DMS153 (cell line): ENCODE measurements at regions not wholly inside any gene's neighbourhood (a gene's known extent, or its start where the extent isn't known, plus 50 kb on each side); places are given as distances from the start of the nearest gene placed in this dataset.

ENCODE experiments used
- DNase-seq: peaks from one replicate; lab custom pipeline; 2025; lab: John Stamatoyannopoulos, UW

DNA sequence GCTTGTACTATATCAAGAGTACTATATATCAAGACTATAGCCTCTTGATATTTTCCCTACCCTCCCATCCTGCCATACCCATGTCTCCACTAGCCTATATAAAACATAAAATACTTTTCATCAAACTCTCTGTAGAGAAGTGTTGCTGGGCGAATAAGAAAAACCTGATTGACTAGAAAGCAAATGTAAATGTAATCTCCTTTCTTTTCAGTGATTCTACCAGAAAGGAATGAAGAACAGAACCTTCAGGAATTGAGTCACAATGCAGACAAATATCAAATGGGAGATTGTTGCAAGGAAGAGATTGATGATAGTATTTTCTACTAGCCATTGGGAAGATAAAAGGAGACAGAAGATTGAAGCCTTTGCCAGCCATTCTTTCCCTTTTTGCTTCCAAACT, 89.2 kb downstream of the KCNRG start:
- DNase-seq, result no peak

DNA sequence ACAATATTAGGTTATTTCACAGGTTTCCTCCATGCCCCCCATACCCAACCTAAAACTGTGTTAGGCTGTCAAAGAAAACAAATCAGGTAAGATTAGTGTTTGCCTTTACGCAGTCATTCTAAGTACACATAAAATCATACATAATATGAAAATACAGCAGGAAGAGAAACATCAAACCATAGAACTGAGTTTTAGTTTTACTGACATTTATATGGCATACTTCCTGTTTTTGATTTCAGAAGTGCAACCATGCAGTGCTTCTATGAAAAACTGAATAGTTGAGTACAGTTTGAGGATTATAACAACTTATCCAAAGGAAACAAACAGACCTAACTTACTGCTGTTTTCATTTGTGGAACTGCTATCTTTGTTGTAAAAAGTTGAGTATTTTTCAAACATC, 91.3 kb downstream of the KCNRG start:
- no peak for DNase-seq

DNA sequence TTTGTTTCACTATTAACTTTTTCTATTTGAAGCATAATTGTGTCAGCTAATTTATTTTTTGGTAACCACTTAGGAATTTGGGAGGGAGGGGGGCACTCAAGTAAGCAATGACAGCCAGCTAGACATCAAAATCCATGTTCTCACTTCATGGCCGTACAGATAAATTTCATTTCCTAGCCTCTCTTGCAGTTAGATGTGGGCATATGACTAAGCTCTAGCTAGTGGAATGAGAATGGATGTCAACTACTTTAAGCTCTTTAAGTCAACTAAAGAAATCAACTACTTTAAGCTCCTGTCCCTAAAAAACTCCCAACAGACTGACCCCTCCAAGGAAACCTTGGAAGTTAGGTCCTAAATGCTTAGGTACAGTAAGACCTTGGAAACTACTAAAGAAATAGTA, 92.0 kb downstream of the KCNRG start:
- DNase-seq, result no peak

DNA sequence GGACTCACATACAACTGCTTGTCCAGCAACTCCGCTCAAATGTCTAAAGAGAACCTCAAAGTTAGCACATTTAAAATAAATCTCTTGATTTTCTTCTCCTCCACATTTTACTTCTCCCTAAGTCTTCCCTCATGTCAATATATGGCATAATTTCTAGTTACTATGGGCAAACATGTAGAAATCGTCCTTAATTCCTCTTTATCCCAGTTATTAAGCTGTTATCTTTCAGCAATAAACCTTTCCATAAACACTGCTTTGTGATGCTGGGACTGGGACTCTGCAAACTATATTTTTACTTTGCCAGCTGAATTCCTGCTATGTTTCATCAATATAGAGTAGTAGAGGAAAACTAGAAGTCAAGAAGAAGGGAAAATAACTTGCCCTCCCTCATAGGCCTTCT, 99.7 kb downstream of the KCNRG start:
- DNase-seq, result no peak

DNA sequence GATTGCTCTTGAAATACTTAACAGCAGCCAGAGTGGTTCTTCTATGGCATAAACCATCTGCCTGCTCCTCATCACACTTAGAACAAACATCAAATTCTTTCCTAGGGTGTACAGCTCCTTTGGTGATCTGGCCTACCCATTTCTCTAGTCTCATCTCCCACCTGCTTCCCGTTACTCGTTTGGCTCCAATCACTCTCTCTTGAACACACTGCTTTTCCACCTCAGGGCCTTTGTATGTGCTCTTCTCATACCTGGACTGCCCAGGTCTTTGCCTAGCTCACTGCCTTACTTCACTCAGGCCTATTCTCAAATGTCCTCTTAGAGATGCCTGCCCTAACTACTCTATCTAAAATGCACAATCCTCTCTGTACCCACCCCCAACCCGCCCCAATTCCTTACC, 100.5 kb downstream of the KCNRG start:
- no peak for DNase-seq

DNA sequence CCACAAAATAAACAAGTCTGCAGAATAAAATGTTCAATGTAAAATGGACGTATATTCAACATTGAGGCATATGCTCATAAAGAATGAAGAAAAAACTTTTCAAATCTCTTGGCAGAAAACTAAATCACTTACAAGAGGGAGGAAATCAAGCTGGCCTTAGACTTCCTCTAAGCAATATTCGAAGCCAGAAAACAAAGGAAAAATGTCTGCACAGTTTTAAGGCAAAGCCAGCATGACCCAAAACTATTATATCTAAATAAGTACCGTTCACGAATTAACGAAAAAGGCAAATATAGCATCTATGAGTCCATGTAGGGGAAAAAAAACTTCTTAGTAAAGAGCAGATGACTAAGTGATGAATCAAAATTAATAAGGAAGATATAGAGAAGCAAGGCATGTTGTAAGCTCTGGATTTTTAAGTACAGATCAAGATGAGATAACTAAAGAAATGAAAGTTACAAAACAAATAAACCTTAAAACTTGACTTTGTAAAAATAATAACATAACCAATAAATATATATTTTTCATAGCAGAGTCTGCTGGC, 101.3 kb downstream of the KCNRG start:
- no peak for DNase-seq

DNA sequence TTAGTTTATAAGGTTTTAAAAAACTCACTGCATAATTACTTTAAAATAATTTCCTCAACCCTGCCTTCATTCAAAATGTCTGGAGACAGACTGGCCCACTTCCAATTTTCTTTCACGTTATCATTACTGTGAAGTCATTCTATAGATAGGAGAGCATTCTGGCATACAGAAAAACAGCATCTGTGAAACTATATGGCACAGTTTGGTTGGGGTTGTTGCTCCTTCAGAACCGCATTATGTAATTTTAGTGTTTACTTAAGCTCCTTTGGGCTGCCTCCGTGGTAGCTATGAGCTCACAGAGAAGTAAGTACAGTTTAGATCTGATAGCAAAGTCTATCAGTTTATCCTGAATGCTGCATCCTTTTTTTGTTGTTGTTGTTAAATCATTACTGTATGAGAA, 104.3 kb downstream of the KCNRG start:
- no peak for DNase-seq

DNA sequence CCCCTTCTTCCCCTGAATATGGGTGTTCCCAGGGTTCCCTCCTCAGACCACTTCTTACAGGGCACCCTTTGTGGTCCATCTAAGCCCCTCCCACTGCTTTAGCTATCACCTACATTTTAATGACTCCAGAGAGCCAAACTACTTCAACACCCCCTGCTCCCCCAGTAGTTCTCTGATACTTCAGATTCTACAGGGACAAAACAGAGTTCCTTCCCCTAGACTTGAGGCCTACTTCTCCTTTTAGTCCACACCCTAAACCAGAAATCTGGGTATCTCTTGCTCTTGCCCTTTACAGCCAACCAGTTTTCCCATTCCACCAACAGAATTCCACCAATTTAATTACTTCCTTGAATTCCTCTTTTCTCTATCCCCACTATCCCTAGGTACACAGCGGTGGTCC, 107.2 kb downstream of the KCNRG start:
- no peak for DNase-seq

DNA sequence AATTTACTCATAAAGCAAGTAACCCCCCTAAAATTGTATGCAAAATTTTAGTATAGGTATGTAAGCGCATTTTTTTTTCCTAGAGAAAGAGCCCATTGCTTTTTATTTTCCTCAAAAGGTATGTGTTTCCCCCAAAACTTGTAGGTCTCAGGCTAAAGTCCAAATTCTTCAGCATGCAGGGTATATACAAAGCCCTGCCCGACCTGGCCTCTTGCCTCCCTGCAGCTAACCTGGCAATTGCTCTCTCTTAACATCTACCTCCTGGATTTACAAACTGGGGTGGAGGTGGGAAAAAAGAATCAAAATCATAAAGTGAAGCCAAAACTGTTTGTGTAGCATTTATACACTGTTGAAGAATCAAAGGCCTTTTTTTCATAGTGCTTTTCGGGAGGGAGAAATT, 107.8 kb downstream of the KCNRG start:
- no peak for DNase-seq

DNA sequence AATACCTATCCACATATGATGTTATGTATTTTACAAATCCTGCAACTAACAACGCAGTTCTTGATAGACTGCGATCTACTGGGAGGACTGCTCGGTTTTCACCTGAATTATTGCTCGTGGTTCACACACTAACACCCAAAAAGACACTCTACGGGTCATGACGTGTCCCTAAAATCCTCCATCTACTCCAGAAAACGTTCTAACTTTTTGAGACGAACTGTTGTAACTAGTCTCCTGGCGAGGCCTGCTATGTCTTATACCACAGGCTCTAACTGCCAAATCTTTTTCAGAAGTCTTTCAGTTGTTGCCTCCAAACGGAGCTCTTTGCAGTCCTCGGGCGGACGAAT, 108.2 kb downstream of the KCNRG start:
- no peak for DNase-seq

DNA sequence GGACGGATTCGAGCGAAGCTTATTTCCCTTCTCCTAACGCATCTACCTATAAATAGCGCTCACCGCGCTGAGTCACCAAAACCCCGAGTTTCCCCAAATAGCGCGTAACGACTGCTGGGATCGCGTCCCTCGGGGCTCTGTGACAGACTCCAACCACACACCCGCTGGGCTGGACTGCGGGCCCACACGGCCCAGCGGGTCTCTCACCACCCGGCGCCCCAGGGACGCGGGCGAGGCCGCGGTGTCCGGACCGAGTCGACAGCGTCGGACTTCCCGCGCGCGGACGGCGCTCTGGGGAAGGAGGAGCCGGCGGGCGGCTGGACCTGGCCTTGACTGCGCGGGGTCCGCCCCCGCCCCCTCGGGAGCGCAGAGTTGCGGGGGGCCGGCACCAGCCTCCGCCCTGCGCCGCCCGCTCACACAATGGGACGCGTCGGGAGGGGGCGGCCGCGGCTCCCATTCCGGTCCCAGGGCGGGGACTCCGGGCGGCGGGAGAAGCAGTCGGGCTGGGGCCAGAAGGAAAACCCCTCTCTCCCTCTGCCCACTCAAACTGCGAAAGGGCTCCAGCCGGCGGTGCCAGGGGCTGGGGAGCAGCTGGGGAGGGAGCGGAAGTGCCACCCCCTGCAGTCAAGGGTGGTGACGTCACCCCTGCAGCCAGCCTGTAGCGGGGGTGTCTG, 108.8 kb downstream of the KCNRG start:
- DNase-seq, result peak; percentile 95

DNA sequence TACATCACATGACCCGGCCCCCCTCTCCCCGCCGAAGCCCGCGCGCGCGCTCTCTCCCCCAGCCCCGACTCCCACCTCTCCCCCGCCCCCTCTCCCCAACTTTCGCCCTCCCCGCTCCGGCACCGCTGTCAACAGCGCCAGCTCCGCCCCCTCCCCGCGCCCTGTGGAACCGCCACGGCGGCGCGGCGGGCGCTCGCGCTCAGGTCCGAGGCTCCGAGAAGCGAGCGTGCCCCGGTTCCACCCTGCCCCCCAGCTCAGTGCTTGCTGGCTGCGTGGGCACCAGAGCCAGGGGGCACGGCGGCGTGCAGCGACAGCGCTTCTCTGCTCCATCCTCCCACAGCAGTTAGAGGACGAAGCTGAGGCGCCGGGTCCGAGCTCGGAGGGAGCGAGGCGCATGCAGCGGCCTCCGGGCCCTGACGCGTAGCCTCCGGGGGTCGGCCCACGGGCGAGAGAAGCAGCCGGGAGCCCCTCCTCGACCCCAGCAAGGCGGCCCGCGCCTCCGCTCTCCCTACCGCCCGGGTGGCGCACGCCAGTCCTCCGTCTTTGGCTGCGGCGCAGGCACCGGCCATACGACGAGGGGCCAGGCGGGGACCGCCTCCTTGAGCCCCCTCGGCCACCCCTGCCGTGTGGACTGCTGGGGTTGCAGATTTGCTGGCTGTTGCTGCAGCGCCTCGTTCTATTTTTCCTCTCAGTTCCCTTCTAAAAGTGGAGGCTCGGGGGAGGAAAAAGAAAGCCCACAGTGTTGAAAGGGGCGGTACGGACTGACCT, 109.5 kb downstream of the KCNRG start:
- DNase-seq, result peak; percentile 50

DNA sequence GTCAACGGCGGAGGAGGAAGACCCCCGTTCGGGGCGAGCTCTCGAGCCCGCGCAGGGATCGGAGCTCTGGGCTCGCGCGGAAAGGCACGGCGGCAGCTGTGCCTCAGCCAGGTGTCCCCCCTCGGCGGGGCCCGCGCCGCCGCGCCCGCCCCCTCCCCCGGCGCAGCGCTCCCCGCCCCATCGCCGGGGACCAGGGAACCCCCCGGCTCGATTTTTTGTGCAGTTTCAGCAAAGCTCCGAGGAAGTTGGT, 110.0 kb downstream of the KCNRG start:
- no peak for DNase-seq

DNA sequence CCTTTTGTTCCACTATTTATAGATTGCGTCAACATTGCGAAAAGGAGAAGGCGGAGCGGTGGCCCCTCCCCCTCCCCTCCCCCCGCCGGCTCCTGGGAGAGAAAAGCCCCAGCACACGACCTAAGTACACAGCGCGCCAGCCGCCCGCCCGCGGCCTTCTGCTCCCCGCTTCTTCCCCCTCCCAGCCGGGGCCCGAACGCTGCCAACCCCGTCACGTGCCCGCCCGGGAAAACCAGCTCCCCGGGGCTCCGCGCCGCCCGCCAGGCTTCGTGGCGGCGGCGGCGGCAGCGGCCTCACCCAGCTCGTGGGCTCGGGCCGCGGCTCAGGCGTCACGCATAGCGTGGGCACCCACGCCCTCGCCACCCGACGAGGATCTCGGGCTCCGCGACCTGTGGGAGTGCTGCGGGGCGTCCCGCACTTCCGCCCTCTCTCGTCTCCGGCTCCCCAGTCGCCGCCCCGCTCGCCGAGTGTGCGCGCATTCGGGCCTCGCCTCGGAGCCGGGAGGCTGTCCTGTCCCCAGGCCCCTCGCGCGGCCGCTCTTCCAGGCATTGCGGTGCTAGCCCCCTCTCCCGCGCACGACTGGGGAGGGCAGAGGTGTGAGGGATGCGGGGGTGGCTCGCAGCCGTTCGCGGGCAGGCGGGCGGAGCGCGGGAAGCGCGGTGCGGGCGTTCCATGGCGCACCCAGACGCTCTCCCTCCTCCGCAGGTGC, 110.5 kb downstream of the KCNRG start:
- peak; percentile 91 for DNase-seq

DNA sequence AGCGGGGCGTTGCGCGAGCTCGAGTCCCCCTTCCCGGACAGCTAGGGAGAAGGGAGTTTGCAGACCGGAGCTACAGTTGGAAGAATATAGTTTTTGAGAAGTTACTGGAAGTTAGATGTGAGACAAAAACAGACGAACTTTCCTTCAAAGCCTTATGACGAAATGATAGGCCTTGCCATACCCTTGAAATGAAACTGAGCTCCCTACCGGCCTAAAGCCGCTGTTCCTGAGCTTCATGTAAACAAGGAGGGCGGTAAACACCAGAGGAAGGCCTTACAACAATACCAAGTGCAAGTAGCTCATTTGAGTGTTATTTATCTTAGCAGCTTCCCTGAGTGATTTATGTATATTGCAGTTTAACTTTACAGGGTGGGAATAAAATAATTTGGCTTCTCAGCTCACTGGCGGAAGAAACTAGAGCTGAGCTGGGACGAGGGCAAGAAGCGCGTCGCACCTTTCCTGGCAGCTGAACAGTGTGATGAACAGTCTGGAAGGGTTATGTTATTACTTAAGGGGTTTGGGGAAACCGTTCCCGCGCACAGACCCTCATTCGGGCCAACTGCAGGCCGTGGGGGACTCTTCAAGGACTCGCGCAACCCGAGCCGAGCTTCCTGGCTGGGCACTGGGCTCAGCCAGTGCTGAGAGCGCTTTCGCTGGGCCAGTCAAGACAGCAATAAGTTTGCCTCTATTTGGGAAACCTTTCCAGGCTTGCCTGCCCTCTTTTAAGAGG, 111.2 kb downstream of the KCNRG start:
- peak; percentile 18 for DNase-seq

DNA sequence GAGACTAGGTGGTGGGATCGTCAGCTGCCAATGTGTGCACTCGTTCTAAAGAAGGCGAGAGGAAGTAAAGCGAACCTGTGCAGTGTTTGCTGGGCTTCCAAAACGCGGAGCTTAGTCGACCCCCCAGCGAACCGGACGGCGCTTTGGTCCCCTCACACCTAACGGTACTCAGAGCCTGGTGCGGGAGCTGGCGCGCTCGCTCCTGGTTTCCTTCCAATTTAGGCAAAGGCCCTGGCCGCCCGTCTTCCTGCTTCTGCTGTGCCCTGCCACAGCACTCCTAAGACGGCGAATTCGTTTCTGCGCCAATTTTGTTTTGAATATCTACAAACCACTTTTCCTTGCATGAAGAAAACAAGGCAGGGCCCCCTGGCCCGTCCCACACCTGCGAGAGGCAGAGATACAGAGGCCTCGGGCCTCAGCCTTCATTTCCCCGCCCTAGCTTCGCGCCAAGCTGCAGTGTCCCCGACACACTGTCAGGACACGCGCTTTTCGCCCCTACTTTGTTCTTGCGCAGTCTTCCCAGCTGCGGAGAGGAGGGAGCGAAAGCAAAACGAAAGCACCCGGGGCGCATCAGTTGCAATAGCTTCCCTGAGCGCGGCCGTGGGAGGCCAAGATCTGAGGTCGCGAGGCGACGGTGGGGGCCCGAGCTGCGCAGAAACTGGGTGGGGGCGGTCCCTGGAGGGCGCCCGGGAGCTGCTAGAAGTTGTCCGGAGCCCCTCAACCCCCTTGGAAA, 111.9 kb downstream of the KCNRG start:
- DNase-seq, result no peak

DNA sequence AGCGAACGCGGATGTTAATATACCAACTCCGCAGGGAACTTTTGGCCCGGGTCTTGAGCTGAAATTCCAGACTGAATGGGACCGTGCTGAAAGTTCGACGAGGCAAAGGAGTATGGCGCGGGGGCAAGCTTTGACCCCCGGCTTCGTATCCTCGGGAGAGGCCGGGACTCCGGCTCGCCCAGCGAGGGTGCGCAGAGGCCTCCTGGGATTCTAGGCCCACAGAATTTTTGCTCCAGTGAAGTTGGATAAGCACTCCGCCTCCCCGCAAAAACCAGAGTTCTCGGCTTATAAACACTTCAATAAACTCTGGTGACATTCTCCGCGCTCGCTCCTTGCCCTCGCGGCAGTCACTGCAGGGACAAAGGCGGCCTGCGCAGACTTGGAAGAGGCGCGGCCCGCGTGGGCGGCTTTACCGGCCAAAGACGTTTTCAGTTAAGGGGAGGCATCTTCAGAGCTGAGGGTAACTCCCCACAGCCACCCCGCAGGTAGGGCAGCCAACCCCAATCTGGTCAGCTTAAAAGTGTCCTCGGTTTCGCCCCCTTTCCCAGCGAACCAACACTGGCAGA, 112.6 kb downstream of the KCNRG start:
- DNase-seq, result no peak

DNA sequence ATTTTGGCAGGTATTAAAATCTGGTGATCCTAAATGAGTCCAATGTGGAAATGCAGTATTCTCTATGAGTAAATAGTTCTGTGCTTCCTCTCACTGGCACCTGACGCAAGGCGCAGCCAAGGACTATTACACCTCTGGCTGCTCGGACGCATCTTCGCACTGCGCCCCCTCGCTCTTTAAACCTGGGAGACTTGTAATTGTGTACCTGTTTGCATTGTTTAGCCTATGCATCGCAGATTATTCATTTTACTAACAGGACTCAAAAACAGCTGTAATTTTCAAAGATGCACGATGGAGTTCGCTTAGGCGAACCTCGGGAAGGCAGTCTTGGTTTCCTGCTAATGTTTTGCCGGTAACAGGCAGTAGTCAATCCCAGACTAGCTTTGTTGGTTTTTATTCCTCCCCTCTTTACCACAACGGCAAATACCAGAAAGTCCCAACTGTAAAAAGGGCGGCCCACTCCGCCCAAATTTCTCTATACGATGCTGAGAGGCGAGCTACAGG, 113.2 kb downstream of the KCNRG start:
- no peak for DNase-seq

DNA sequence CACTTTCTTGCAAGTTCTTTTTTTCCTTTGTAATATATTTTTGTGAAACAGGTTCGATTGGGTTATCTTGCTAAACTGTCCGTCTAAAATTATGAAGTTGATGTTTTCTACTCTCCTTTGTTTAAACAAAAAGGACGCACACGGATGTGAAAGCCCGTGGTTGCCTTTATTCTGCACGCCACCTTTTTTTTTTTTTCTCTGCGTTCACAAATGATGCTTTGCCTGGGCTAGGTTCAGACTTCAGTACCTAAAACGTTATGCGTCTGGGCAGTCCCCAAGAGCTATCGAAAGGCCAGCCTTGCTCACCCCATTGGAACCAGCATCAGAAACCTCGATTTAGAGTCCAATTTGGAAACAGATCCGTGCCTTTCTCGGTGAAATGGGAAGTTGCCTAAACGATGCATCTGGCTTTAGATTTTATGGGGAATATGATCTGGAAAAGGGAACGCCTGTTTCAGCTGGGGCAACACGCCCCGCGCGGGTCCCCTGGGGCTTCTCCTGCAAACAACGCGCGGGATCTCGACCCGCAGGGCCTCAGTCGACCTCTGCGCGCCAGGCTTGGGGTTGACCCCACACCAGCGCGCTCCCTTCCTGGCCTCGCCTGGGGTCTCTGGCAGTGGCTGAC, 113.9 kb downstream of the KCNRG start:
- no peak for DNase-seq

DNA sequence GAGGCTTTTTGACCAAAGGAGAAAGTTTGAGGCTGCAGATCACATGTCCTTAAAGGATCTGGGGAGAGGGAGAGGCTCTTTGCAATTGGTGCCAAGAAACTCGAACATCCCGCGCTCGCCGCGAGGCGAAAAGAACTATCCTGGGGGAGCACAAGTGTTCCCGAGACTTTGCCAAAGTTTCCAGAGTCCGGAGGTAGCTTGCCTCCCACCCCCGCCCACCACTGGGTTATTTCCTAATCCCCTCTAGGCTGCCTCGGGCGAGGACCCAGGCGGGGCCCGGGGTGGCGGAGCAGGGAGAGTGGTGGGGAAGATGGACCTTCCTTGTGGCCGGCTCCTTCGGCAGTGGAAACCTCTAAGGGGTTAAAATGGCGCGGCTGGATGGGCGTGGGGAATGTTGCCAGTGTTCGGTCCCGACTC, 114.5 kb downstream of the KCNRG start:
- no peak for DNase-seq
